A673 (cell line): ENCODE measurements at regions not wholly inside any gene's neighbourhood (a gene's known extent, or its start where the extent isn't known, plus 50 kb on each side); places are given as distances from the start of the nearest gene placed in this dataset.
"Not testable (repeated sequence)": the region's sequence is repeated elsewhere in the genome, so short reads cannot be mapped to it uniquely, and the experiment has no call there.

Experiments used
- BruUV-seq: library from RNA; stranded (reverse); fragments of 400-500 nt; replicated peaks from 2 replicates; lab custom pipeline; 2021; lab: Mats Ljungman, UMichigan
- CTCF ChIA-PET: fragments of 300-600 bp; sonication (Branson Sonifier 250); formaldehyde crosslinking; loops from one replicate; lab custom pipeline; 2022; ENCODE audit warnings: antibody characterized with exemption; lab: Charles Lee
- POLR2A ChIA-PET: fragments of 300-600 bp; sonication (Branson Sonifier 250); formaldehyde crosslinking; loops from one replicate; lab custom pipeline; 2022; ENCODE audit warnings: antibody characterized with exemption; ENCODE audit not compliant: low non-redundant PET; lab: Charles Lee
- DNase-seq: peaks from one replicate; pipeline ENCODE4 v3.0.0-alpha.2; 2015; ENCODE audit warnings: low spot score
- H3K27ac ChIP-seq: fragments of 200-600 bp; sonication (generic); 2 replicates; pipeline ENCODE4 v1.5.1; 2016; ENCODE audit warnings: mixed run types, low read depth, mild to moderate bottlenecking, mixed read lengths, antibody characterized with exemption, low read length; ENCODE audit not compliant: poor library complexity, severe bottlenecking
- H3K27me3 ChIP-seq: fragments of 200-600 bp; sonication (generic); replicated peaks from 2 replicates; pipeline ENCODE4 v1.6.1; 2017; ENCODE audit warnings: mixed run types, low read depth, mild to moderate bottlenecking, mixed read lengths, antibody characterized with exemption, low read length; ENCODE audit not compliant: insufficient read depth, poor library complexity
- H3K36me3 ChIP-seq: fragments of 200-600 bp; sonication (generic); 2 replicates; pipeline ENCODE4 v1.6.1; 2016; ENCODE audit warnings: mixed run types, mild to moderate bottlenecking, mixed read lengths, antibody characterized with exemption, low read length; ENCODE audit not compliant: insufficient read depth, poor library complexity, severe bottlenecking
- H3K4me1 ChIP-seq: fragments of 200-600 bp; sonication (generic); 2 replicates; pipeline ENCODE4 v1.6.1; 2017; ENCODE audit warnings: mixed run types, mild to moderate bottlenecking, mixed read lengths, antibody characterized with exemption, low read length; ENCODE audit not compliant: insufficient read depth, poor library complexity, severe bottlenecking
- H3K4me3 ChIP-seq: fragments of 200-600 bp; sonication (generic); 2 replicates; pipeline ENCODE4 v1.5.1; 2016; ENCODE audit warnings: low read depth, mixed run types, mild to moderate bottlenecking, mixed read lengths, low read length; ENCODE audit not compliant: poor library complexity, severe bottlenecking
- H3K9me3 ChIP-seq: fragments of 200-600 bp; sonication (generic); 2 replicates; pipeline ENCODE4 v1.6.1; 2016; ENCODE audit warnings: mixed run types, low read depth, mild to moderate bottlenecking, mixed read lengths, antibody characterized with exemption, low read length; ENCODE audit not compliant: poor library complexity, severe bottlenecking
- EZH2 ChIP-seq: fragments of 200-600 bp; sonication (generic); IDR thresholded peaks from 2 replicates; pipeline ENCODE4 v1.6.1; 2017; ENCODE audit warnings: borderline replicate concordance, low read depth, mild to moderate bottlenecking, mixed read lengths, antibody characterized with exemption, low read length; ENCODE audit not compliant: poor library complexity, severe bottlenecking
- intact Hi-C: fragments of 100-400 bp; cut with micrococcal nuclease; formaldehyde crosslinking; loops from one replicate; pipeline ENCODE4 v1.10.0; 2022; ENCODE audit not compliant: unreplicated experiment
- TF ChIP-seq, protein P1 (sequence below): fragments of 300-800, 200-600 bp; sonication (generic); conservative IDR thresholded peaks from 2 replicates; pipeline ENCODE4 v1.5.1; 2017; ENCODE audit warnings: low read depth, mild to moderate bottlenecking, antibody characterized with exemption, low read length, moderate library complexity, mixed read lengths

DNA sequence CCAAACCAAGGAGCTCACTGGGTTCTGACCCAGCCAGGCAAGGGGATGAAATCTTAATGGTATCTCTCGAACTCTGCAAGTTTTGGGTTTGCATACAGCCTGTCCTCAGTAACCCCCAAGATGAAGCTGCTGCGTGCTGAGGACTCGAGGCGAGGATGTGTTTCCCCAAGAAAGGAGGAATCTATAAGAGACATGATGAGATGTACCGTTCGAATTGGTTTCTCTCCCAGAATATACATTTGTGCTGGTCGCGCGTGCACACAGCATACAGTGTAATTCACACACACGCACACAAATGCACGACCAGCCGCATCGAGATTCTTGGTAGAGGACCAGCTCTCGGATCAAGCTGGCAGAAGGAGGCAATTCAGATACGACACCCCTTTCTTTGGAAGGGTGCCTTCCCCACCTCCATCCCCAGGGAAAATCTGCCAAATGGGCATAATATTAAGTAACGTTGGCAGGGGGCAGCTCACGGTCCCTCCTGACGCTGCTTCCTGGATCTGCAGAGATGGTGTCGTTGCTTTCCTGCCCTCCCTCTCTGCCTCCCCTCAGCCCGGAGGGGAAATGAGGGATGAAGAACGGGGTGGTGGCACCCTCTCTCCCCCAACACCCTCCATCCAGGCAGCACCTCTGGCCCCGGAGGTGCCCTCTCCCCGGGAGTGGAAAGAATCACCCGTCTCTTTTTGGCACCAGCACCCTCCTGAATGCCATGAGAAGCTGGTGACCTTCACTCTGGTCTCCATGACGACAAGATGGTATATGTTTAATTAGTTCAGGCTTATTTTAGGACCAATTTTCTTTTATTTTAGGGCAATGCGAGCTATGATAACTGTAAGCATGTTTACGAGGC, 310.2 kb downstream of the ZNF536 start:
- intact Hi-C loops: loop anchor here (10.0 kb wide), 3 partner anchors 462 to 1892 kb away; no protein-coding TSS in a partner anchor
- no TSS peak for BruUV-seq
- TF ChIP-seq, protein P1, sequence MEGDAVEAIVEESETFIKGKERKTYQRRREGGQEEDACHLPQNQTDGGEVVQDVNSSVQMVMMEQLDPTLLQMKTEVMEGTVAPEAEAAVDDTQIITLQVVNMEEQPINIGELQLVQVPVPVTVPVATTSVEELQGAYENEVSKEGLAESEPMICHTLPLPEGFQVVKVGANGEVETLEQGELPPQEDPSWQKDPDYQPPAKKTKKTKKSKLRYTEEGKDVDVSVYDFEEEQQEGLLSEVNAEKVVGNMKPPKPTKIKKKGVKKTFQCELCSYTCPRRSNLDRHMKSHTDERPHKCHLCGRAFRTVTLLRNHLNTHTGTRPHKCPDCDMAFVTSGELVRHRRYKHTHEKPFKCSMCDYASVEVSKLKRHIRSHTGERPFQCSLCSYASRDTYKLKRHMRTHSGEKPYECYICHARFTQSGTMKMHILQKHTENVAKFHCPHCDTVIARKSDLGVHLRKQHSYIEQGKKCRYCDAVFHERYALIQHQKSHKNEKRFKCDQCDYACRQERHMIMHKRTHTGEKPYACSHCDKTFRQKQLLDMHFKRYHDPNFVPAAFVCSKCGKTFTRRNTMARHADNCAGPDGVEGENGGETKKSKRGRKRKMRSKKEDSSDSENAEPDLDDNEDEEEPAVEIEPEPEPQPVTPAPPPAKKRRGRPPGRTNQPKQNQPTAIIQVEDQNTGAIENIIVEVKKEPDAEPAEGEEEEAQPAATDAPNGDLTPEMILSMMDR: no peak
- no peak for TF ChIP-seq EZH2
- Histone ChIP-seq H3K4me1 (peaks cover 21% of the 10 kb centered on the region), H3K27me3 (no peaks in the 10 kb centered on the region), H3K27ac (no peak overlapping the region), H3K36me3 (no peaks in the 10 kb centered on the region), H3K9me3 (no peaks in the 10 kb centered on the region), H3K4me3 (no peak overlapping the region)
- DNase-seq: no peak
- CTCF ChIA-PET: interaction anchor here (0.6 to 2.6 kb wide), 11 partner anchors 12 to 1542 kb away, joined by 3 to 15 read pairs (median 3); no protein-coding TSS in a partner anchor
- POLR2A ChIA-PET: interaction anchor here (0.6 to 0.7 kb wide), 2 partner anchors 1493 to 1673 kb away, joined by 3 to 4 read pairs; no protein-coding TSS in a partner anchor

DNA sequence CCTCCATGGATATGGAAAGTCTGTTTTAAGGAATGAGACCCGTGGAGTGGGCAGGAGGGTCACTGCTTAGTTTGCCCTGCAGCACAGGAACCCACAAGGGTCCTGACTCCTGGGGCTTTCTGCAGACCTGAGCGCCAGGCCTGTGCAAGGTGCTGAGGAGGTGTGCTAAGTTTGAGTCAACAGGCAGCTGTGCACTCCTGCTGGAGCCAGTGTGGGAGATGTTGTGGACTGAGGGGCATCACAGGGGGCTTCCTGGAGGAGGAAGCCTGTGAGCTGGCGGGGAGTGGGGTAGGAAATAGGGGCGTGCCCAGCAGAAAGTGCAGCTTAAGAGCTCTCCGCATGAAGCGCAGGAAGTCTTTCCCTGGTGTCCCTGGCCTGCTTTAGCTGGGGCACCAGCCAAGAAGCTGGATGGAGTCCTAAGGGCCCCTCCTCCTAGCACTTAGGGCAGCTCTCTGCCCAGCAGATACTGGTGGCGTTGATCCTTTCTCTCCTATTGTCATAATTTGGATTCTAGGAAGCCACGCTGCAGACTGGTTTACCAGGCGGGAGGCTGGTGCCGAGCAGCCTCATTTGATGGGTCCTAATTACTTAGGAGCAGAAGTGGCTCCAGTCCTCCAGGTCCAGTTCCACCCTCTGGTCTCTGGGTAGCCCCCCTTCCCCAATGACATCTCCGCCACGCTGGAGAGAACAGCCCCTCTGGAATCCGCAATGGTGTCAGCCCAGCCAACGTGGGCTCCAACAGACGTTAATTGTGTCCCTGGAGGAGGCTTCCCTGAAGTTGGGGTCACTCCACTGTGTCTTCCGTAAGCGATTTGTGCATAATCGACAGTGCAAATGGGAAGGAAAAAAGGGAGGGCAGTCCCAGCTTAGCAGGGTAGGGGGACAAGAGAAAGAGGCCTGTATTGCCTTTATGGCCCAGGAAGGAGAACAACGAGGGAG, 309.2 kb downstream of the ZNF536 start:
- intact Hi-C loops: loop anchor here (10.0 kb wide), 3 partner anchors 463 to 1893 kb away; no protein-coding TSS in a partner anchor
- TF ChIP-seq EZH2: no peak
- TF ChIP-seq, protein P1: no peak
- CTCF ChIA-PET: no interaction called here

DNA sequence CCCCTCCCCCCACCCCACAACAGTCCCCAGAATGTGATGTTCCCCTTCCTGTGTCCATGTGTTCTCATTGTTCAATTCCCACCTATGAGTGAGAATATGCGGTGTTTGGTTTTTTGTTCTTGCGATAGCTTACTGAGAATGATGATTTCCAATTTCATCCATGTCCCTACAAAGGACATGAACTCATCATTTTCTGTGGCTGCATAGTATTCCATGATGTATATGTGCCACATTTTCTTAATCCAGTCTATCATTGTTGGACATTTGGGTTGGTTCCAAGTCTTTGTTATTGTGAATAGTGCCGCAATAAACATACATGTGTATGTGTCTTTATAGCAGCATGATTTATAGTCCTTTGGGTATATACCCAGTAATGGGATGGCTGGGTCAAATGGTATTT, 308.2 kb downstream of the ZNF536 start:
- H3K27me3 ChIP-seq, DNase-seq, H3K36me3 ChIP-seq, CTCF ChIA-PET, H3K27ac ChIP-seq, POLR2A ChIA-PET, H3K4me3 ChIP-seq, BruUV-seq, H3K9me3 ChIP-seq, H3K4me1 ChIP-seq: not testable (repeated sequence)
- intact Hi-C loops: loop anchor here (10.0 kb wide), 3 partner anchors 464 to 1894 kb away; no protein-coding TSS in a partner anchor

More for the DNA sequence above, 309.2 kb downstream of the ZNF536 start:
- no peaks in the 10 kb centered on the region for H3K9me3 ChIP-seq
- H3K36me3 ChIP-seq: no peaks in the 10 kb centered on the region
- no peak overlapping the region for H3K27ac ChIP-seq
- H3K4me3 ChIP-seq: no peak overlapping the region
- peaks cover 11% of the 10 kb centered on the region for H3K4me1 ChIP-seq
- no peaks in the 10 kb centered on the region for H3K27me3 ChIP-seq
- POLR2A ChIA-PET: no interaction called here
- BruUV-seq: no TSS peak
- no peak for DNase-seq
